HFF-Myc (cell line): ENCODE measurements at regions not wholly inside any gene's neighbourhood (a gene's known extent, or its start where the extent isn't known, plus 50 kb on each side); places are given as distances from the start of the nearest gene placed in this dataset.

Experiments
- DNase-seq: peaks from one replicate; pipeline ENCODE4 v3.0.0-alpha.2; 2011; ENCODE audit warnings: low read depth; ENCODE audit errors: extremely low read depth
- H3K4me3 ChIP-seq: replicated peaks from 2 replicates; pipeline ENCODE4 v1.5.1; 2011; ENCODE audit warnings: low read depth, mild to moderate bottlenecking, control low read depth, low read length
- CTCF ChIP-seq: IDR thresholded peaks from 2 replicates; pipeline ENCODE4 v1.5.1; 2012; ENCODE audit warnings: mild to moderate bottlenecking, low read depth, low read length, control low read depth; ENCODE audit errors: missing control alignments

DNA sequence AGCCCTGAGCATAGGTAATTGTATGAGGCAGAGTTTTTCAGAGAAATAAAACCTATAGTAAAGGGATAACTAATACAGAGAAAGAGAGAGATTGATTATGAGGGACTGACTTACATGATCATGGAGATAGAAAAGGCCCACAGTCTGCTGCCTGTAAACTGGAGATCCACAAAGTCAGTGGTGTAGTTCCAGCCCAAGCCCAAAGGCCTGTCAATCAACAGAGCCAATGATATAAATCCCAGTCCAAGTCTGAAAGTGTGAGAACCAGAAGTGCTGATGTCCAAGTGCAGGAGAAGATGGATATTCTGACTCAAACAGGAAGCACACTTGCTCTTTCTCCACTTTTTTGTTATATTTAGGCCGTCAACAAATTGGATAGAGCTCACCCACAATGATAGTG is 340.1 kb upstream of the RGS18 start:
- H3K4me3 ChIP-seq = no peak overlapping the region
- TF ChIP-seq CTCF = no peak
- DNase-seq = no peak

DNA sequence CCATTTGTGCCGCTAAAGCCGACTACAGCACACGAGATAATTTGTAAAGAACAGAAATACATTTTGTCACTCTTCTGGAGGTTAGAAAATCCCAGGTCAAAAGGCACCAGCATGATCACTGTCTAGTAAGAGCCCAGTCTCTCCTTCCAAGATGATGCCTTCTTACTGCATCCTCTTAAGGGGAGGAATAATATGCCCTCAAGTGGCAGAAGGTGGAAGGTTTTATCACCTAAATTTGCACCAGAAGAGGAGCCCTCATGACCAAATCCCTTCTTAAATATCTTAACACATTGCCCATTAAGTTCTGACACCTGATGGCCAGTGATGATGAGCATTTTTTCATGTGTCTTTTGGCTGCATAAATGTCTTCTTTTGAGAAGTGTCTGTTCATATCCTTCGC is 326.7 kb upstream of the RGS18 start:
- DNase-seq = no peak
- no peak overlapping the region for H3K4me3 ChIP-seq
- no peak for TF ChIP-seq CTCF

- no peak overlapping the region for H3K4me3 ChIP-seq
- no peak for TF ChIP-seq CTCF
- no peak for DNase-seq
These were observed 318.4 kb upstream of the RGS18 start for GRCh38 chr1:191839891-191840290.

DNA sequence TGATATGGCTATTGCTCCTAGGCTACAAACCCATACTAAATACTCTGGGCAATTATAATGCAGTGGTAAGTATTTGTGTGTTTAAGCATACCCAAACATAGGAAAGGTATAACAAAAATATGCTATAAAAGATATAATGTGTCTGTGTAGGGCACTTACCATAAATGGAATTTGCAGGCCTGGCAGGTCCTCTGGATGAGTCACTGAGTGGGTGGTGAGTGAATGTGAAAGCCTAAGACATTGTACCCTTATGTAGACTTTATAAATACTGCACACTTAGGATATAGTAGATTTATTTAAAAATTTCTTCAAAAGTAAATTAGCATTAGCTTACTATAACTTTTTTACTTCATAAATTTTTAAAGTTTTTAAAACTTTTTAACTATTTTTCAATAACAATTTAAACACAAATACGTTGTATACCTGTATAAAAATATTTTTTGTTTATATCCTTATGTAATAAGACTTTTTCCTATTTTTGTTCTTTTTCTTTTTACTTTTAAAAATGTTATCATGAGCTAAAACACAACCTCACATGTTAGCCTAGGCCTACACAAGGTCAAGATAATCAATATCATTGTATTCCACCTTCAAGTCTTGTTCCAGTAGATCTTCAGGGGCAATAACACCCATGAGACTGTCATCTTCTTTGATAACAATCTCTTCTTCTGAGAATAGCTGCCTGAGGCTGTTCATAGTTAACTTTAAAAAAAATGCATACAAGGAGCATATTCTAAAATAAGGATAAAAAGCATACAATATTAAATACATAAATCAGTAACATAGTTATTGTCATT is 306.3 kb upstream of the RGS18 start:
- TF ChIP-seq CTCF = no peak
- peak; percentile 7 for DNase-seq
- no peak overlapping the region for H3K4me3 ChIP-seq

DNA sequence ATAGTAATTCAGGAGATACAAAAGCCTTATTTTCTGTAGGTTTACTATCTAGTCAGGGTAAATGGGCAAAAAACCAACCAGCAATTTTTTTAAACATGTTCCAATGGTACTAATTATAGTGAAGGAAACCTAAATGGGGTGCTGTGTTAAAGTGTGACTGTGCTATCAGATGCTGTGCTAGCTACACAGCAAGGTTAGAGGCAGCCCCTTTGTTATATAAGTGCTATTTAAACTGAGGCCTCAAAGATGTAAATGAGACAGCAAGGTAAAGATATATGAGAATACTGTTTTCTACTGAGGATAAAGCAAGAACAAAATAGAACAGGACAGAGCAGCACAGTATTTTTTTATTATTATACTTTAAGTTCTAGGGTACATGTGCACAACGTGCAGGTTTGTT is 305.4 kb upstream of the RGS18 start:
- no peak for TF ChIP-seq CTCF
- no peak overlapping the region for H3K4me3 ChIP-seq
- no peak for DNase-seq

- H3K4me3 ChIP-seq = no peak overlapping the region
- TF ChIP-seq CTCF = no peak
- no peak for DNase-seq
These were observed 300.7 kb upstream of the RGS18 start for GRCh38 chr1:191857600-191857999.

DNA sequence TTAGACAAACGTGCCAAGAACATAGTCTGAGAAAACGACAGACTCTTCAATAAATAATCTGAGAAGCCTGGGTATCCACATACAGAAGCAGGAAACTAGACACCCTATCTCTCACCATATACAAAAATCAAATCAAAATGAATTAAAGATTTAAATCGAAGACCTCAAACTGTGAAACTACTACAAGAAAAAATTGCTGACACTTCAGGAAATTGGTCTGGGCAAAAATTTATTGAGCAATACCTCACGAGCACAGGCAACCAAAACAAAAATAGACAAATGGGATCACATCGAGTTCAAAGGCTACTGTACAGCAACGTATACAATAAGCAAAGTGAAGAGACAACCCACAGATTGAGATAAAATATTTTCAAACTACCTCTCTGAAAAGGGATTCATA is 292.8 kb upstream of the RGS18 start:
- no peak for TF ChIP-seq CTCF
- no peak overlapping the region for H3K4me3 ChIP-seq
- DNase-seq = no peak
